8988T (cell line): ENCODE measurements at regions not wholly inside any gene's neighbourhood (a gene's known extent, or its start where the extent isn't known, plus 50 kb on each side); places are given as distances from the start of the nearest gene placed in this dataset.
"Not testable (repeated sequence)": the region's sequence is repeated elsewhere in the genome, so short reads cannot be mapped to it uniquely, and the experiment has no call there.

ENCODE experiments used
- DNase-seq: peaks from one replicate; pipeline ENCODE4 v3.0.0; 2011

DNA sequence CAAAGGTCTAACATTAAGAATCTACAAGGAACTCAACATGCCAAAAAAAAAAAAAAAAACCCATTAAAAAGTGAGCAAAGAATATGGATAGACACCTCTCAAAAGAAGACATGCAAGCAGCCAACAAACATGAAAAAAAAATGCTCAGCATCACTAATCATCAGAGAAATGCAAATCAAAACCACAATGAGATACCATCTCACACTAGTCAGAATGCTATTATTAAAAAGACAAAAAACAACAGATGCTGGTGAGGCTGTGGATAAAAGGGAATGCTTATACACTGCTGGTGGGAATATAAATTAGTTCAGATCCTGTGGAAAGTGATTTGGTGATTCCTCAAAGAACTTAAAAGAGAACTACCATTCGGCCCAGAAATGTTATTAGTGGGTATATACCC, 257.7 kb upstream of the PLET1 start:
- no peak for DNase-seq

DNA sequence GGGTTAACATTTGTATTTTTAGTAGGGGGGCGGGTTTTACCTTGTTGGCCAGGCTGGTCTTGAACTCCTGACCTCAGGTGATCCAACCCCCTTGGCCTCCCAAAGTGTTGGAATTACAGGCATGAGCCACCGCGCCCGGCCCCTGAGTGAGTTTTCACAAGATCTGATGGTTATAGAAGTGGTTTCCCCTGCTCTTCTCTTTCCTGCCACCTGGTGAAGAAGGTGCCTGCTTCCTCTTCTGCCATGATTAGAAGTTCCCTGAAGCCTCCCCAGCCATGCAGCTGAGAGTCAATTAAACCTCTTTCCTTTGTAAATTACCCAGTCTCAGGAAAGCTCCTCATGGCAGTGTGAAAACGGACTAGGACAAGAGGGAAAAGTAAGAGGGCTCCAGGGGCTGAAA, 259.1 kb upstream of the PLET1 start:
- DNase-seq: no peak

DNA sequence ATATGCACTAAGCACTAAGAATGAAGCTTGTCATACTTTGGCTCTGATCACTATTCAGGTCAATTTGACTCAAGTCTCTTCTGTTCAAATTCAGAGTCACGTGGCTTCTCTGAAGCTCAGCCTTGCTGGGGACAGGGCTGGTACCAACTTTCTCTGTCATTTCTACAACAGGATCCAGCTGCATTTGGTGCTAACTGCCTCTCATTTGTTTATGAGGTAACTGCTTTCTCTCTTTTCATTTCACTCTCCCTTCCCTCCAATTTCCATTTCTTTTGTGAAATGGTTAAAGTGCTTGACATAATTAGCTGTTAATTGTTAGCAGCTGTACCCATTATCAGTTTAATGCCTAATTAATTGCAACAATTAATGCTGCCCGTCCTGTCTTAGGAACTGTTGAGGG, 259.7 kb upstream of the PLET1 start:
- DNase-seq: no peak

DNA sequence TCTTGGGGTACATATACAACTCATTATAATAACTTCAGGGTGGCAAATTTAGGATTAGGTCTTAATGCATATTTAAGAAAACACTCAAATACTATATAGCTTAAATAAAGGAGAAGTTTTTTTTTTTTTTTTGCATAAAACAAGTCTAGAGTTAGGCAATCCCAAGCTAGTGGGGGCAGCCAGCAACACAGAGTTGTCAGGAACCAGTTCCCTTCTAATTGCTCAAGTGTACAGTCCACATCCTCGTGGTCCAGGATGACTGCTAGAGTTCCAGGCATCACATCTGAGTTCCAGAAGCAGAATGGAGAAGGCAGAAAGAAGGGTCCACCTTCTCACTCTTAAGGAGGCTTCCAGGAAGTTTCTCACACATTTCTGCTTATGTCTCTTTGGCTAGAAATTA, 261.9 kb upstream of the PLET1 start:
- DNase-seq: no peak

DNA sequence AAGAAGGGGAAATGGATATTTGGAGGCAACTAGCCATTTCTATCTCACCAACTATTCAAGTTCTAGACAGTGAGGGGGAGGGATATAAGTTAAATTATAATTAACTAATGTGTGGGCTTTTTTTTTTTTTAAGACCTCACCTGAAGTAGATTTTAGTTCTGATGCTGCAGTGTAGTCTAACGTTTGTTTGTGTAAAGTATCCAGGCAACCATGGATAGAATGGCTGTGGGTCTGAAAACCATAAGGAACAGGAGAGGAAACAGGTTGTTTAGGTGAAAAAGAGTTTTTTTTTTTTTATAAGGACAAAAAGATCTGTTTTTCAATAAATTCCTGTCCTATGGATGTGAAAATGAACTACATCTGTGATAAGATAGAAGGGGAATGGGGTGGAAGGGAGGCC, 262.4 kb upstream of the PLET1 start:
- DNase-seq: no peak

- DNase-seq: no peak
These were observed 262.8 kb upstream of the PLET1 start for GRCh38 chr11:112523477-112523876.

DNA sequence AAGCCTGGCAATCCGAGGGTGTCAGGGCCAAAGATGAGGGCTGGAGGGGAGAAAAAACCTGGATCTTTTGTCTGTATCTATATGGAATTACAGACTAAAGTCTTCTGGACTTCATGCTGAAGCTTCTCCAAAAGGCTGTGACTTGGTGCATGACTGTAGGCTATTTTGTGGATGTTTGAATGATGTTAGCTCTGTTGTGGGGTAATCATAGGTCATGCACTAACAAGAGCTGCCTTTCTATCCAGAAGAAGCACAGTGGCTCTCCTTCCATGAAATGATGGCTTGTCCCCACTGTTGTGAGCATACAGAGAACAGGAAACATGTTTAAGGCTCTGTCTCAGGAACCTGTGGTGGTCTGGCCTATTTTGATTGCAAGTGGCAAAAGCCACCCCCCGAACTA, 263.3 kb upstream of the PLET1 start:
- no peak for DNase-seq

DNA sequence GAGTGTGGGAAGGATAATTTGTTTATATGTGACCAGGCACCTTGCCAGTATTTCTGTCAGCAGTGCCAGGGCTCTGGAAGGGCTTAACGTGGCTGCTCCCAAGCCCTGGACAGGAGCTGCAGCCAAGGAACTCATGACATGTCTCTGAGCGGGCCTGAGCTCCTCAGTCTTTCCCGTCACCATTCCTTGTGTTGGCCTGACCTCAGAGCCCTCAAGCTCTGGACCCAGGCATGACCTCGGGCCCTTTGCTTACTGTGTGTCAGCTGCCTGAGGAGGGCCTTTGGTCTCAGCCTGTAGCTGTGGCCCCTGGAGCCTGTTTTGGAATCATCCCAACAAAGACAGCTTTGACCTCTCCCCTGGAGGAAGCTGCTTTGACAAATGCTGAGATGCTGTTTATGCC, 264.1 kb upstream of the PLET1 start:
- no peak for DNase-seq

DNA sequence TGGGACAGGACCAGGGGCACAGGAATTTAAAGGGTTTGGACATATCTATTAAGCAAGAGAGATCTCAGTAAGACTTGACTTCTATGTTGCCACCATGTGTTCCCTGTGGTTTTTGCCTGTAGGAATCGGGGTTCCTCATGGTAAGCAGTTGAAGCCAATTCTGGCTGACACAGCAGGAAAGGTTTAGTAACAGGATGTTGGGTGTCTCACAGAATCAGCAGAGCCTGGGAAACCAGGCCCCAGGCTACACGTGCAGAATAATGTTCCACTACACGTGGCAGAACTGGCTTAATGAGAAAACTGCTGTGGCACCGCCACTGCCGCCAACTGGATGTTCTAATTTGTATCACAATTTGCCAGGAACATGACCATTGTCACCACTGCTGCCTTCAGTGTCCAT, 264.6 kb upstream of the PLET1 start:
- no peak for DNase-seq

DNA sequence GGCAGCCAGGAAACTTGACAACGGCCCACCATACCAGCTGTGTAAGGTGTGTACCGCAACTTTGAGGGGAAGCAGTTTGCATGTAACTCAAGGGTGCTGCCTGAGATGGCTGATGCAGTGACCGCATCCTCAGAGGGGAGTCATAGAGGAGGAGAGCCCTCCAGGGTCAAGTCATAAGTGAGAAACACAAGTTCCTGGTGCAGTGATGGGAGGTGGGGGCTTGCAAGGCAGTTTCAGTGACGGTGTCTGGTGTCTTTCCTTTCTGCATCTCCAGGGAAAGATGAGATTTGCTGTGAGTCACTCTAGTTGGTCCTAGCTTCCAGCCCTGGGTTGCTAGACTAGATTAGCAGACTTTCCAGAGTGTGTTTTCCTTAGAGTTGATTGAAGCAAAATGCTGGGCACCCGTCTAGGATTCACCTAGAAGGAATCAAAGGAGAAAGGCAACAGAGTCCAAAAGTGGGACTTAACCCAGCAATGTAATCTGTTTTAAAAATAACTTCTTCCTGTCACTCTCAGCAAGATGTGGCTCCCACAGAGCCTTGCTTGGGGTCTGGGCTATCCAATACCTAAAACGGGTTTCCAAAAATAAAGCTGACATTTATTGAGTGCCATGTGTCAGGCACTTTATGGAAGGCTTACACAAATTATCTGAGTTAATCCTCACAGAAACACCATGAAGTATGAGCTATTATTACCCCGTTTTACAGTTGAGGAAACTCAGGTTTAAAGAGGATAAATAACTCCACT, 265.4 kb upstream of the PLET1 start:
- no peak for DNase-seq

- DNase-seq: no peak
These were observed 266.2 kb upstream of the PLET1 start for GRCh38 chr11:112526699-112527416.

- no peak for DNase-seq
These were observed 268.4 kb upstream of the PLET1 start for GRCh38 chr11:112529071-112529470.

DNA sequence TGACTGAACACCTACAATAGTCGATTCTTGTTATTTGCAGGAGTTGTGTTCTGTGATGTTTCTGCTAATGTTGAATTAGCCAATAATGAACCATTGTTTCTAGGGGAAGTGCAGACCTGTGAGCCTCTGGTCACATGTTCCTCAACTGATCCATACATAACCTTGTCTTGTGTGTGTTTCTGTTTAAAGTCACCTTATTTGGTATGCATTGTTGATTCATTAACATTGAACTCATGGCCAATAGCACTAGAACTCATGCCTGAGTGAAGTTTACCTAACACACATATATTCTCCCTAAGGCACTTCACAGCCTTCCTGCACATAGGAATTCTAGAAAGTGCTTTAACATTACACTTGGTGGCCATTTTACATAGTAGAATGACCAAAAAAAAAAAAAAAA, 271.8 kb upstream of the PLET1 start:
- no peak for DNase-seq

GRCh38 chr11:112533682-112534081, 273.0 kb upstream of the PLET1 start:
- DNase-seq: no peak

GRCh38 chr11:112534208-112534607, 273.5 kb upstream of the PLET1 start:
- no peak for DNase-seq

- no peak for DNase-seq
These were observed 276.4 kb upstream of the PLET1 start for GRCh38 chr11:112537026-112537425.

DNA sequence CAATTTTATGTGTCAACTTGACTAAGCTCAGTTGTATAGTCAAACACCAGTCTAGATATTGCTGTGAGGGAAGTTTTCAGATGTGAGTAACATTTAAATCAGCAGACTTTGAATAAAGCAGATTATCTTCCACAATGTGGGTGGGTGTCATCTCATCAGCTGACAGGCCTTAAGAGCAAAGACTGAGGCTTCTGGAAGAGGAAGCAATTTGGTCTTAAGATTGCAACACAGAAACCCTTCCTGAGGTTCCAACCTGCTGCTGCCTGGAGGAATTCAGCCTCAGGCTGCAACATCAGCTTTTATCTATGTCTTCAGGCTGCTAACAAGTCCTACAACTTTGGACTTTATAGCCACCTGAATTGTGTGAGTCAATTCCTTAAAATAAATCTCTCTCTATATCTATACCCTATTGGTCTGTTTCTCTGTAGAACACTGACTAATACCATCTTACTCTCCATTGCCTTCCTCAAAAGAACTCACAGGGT, 277.2 kb upstream of the PLET1 start:
- DNase-seq: no peak

- no peak for DNase-seq
These were observed 278.0 kb upstream of the PLET1 start for GRCh38 chr11:112538534-112539280.

- not testable (repeated sequence) for DNase-seq
These were observed 278.6 kb upstream of the PLET1 start for GRCh38 chr11:112539281-112539555.

- DNase-seq: no peak
These were observed 279.1 kb upstream of the PLET1 start for GRCh38 chr11:112539741-112540140.

DNA sequence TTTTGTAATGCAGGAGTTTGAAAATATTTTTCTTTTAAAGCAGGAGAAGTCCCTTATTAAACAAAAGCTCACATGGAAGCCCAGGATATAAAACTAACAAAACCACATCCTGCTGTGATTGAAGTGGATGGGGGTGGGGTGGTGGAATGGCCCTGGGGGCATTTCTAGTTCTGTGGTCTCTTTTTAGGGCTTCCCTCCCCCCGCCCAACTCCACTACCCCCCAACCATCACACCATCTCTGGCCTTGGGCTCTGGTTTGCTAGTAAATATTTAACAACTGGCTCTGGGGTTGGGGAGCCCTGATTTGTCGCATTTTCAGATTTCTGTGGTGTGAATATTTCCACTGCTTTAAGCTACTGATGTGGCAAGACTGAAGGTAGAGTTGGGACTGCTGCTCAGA, 279.6 kb upstream of the PLET1 start:
- DNase-seq: no peak

DNA sequence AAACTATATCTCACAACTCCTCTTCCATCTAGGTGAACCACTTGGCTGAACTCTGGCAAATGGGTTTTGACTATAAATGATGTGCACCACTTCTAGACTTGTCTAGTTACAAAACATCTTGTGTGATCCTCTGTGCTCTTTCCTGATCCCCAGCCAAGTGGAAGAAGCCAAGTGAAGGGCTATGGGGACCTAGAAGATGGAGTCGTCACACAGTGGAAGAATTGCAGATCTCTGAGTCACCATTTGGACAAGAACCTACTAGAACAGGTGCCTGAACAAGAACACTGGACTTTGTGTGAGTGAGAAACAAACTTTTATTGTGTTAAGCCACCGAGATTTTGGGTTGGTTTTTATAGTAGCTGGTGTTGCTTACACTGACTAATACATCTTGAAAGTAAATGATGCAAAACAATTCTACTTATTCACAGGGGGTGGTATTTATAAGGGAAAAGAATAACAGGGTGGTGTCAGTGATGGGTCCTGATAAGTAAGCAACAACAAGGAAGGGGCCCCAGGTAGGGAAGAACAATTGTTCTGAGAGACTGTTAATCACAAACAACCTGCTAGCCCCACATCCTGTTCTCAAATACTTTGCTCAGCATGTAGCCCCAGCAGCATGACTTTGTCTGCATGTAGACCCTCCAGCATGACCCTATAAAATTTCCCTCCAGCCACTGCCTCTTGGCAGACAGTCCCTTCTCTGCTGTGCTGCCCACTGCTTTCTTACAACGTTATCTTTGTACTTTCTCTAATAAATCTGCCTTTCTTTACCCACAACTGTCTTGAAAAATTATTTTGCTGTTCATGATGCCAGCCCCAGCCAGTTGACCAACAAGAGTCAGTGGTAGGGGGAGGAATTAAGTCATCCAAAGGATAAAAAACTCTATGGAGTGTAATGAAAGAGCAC, 280.7 kb upstream of the PLET1 start:
- DNase-seq: no peak

DNA sequence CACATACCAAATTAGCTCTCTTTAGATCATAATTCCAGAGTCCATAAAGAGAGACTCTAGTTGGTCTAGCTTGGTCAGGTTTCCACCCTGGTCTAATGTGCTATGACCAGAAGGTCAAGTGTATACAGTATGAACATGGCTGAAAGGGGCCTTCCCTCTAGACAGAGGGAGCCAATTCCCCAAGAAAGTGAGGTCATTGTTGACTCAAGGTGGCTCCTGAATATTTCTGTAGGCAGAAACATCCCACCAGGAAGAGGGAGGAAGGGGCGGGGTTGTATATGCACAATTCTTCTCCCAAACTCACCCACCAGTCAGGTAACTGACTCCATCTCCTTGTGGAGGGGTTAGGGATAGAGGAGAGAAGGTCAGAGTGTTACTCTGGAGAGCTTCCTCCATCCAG, 281.8 kb upstream of the PLET1 start:
- no peak for DNase-seq
